Cardiac muscle cell (in vitro differentiated cells and primary cell): ENCODE measurements at regions not wholly inside any gene's neighbourhood (a gene's known extent, or its start where the extent isn't known, plus 50 kb on each side); places are given as distances from the start of the nearest gene placed in this dataset.

Source experiments
- DNase-seq, 2 donors: peaks; one replicate each; pipeline versions ENCODE4 v3.0.0 to v3.0.0-alpha.2; 2010 to 2017; ENCODE audit warnings: low read depth in 1 of 2, low spot score in 1 of 2
- H3K27ac ChIP-seq: fragments of 200-600 bp; sonication (generic); 2 replicates; pipeline ENCODE4 v1.5.1; 2016
- H3K27me3 ChIP-seq: fragments of 200-600 bp; sonication (generic); 2 replicates; pipeline ENCODE4 v1.6.0; 2016; ENCODE audit warnings: control low read depth
- H3K36me3 ChIP-seq: fragments of 200-600 bp; sonication (generic); 2 replicates; pipeline ENCODE4 v1.5.1; 2016; ENCODE audit warnings: control low read depth
- H3K4me1 ChIP-seq: fragments of 200-600 bp; sonication (generic); 2 replicates; pipeline ENCODE4 v1.8.1; 2017; ENCODE audit warnings: low read depth, mild to moderate bottlenecking, mixed run types
- H3K4me3 ChIP-seq: fragments of 200-600 bp; sonication (generic); 2 replicates; pipeline ENCODE4 v1.5.1; 2016; ENCODE audit warnings: mild to moderate bottlenecking
- H3K9me3 ChIP-seq: fragments of 200-600 bp; sonication (generic); 2 replicates; pipeline ENCODE4 v1.5.1; 2017; ENCODE audit warnings: low read depth, mild to moderate bottlenecking, control low read depth
- TF ChIP-seq, protein P1 (sequence below): IDR thresholded peaks from 2 replicates; pipeline ENCODE4 v1.5.1; 2012; ENCODE audit warnings: low read depth, mild to moderate bottlenecking, low read length

DNA sequence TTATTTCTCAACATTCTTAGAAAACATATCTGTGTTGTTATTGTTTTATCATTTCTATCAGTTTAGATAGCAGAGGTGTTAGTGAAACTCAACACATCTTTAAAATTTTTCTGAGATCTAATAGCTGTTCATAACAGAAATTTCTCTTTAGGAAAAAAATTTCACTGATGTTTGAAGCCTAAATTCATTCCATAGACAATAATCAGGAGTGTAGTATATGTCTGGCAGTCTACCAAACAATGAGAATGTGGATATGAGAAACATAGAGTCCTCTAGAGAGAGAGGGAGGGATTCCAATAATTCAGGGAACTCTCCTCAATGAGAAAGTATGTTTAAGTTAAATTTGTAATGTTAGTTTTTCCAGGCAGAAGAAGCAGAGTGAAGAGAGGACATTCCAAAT, 118.2 kb upstream of the EDNRB start:
- Histone ChIP-seq H3K27ac (no peak overlapping the region), H3K9me3 (no peaks in the 10 kb centered on the region), H3K36me3 (no peaks in the 10 kb centered on the region), H3K27me3 (no peaks in the 10 kb centered on the region), H3K4me3 (no peak overlapping the region), H3K4me1 (peaks cover 3% of the 10 kb centered on the region)
- TF ChIP-seq, protein P1, sequence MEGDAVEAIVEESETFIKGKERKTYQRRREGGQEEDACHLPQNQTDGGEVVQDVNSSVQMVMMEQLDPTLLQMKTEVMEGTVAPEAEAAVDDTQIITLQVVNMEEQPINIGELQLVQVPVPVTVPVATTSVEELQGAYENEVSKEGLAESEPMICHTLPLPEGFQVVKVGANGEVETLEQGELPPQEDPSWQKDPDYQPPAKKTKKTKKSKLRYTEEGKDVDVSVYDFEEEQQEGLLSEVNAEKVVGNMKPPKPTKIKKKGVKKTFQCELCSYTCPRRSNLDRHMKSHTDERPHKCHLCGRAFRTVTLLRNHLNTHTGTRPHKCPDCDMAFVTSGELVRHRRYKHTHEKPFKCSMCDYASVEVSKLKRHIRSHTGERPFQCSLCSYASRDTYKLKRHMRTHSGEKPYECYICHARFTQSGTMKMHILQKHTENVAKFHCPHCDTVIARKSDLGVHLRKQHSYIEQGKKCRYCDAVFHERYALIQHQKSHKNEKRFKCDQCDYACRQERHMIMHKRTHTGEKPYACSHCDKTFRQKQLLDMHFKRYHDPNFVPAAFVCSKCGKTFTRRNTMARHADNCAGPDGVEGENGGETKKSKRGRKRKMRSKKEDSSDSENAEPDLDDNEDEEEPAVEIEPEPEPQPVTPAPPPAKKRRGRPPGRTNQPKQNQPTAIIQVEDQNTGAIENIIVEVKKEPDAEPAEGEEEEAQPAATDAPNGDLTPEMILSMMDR, result no peak
- DNase-seq, result peak in 1 of 2 donors; percentile 12

DNA sequence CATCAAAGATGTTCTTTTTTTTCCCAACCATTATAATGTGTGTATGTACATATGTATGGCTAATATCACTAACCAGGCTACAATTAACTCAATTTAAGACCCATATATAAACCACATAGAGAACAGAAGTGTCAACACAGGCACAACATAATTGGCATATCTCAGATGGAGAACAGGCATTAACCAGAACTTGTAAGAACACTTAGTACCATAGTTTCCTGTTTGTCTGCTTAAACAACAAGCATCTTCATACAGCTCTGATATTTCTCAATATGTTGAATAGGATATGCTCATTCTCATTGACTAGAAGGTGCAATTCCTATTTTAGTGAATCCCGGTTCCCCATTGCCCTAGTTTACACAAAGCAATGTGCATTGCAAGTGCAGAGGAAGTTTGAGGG, 116.9 kb upstream of the EDNRB start:
- TF ChIP-seq, protein P1, result no peak
- DNase-seq, result no peak
- H3K9me3 ChIP-seq, result no peaks in the 10 kb centered on the region
- no peaks in the 10 kb centered on the region for H3K36me3 ChIP-seq
- H3K27me3 ChIP-seq, result no peaks in the 10 kb centered on the region
- peaks cover 3% of the 10 kb centered on the region for H3K4me1 ChIP-seq
- no peak overlapping the region for H3K27ac ChIP-seq
- no peak overlapping the region for H3K4me3 ChIP-seq

DNA sequence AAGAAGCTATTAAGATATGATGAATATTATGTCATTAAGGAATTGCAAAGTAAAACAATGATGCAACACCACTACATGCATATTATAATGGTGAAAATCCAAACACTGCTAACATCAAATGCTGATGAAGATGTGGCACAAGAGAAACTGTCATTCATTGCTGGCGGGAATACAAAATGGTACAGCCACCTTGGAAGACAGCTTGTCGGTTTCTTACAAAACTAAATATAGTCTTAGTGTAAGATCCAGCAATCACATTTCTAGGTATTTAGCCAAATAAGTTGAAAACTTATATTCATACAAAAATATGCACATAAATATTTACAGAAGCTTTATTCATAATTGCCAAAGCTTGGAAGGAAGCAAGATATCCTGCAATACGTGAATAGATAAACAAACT, 114.9 kb upstream of the EDNRB start:
- H3K4me1 ChIP-seq, result peaks cover 3% of the 10 kb centered on the region
- DNase-seq, result no peak
- H3K4me3 ChIP-seq, result no peak overlapping the region
- H3K36me3 ChIP-seq, result no peaks in the 10 kb centered on the region
- TF ChIP-seq, protein P1, result no peak
- no peak overlapping the region for H3K27ac ChIP-seq
- no peaks in the 10 kb centered on the region for H3K27me3 ChIP-seq
- no peaks in the 10 kb centered on the region for H3K9me3 ChIP-seq

DNA sequence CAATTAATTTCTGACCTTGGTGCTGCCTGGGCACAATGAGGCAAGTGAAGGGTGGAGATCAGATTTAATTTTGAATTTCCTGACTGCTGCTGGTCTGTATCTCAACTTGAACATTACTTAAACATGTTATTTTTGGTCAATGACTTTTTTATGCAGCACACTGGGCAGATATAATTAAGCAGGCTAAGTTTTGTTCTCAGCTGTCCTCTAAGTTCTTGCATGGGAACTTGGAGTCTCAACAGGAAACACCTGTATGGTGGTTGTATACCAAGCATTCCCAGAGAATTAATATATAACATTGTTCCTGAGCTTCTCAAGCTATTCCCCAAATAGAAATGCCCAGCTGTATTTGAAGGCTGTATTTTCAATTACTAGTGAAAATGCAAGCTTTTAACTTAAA, 113.5 kb upstream of the EDNRB start:
- Histone ChIP-seq H3K4me1 (peaks cover 3% of the 10 kb centered on the region), H3K36me3 (no peaks in the 10 kb centered on the region), H3K9me3 (no peaks in the 10 kb centered on the region), H3K27me3 (no peaks in the 10 kb centered on the region), H3K4me3 (no peak overlapping the region), H3K27ac (no peak overlapping the region)
- TF ChIP-seq, protein P1, result no peak
- no peak for DNase-seq

DNA sequence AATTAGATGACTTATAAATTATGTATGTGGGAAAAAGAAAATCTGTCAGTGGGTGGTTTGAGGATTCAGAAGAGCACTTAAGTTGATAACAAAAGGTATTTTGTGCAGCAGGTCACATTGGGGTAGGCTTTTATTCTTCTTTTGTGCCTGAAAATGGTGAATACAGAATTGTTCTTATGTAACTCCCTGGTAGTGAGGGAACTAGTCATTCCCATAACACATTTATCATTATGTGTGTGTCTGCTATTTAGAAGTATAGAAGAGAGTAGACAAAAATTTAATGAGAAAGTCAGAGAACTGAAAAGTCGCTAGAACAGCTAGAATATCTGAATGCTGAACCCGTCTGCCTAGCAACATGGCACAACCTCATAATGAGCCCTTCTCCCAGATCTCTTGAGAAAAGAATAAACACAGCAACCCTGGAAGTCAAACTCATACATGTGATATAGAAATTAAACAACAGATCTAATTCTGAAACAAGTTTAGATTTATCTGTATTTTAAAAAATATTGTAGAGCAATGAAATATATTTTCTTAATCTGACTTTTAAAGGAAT, 111.8 kb upstream of the EDNRB start:
- no peaks in the 10 kb centered on the region for H3K36me3 ChIP-seq
- peaks cover 3% of the 10 kb centered on the region for H3K4me1 ChIP-seq
- TF ChIP-seq, protein P1, result no peak
- DNase-seq, result no peak
- H3K9me3 ChIP-seq, result no peaks in the 10 kb centered on the region
- H3K4me3 ChIP-seq, result no peak overlapping the region
- H3K27me3 ChIP-seq, result no peaks in the 10 kb centered on the region
- no peak overlapping the region for H3K27ac ChIP-seq

DNA sequence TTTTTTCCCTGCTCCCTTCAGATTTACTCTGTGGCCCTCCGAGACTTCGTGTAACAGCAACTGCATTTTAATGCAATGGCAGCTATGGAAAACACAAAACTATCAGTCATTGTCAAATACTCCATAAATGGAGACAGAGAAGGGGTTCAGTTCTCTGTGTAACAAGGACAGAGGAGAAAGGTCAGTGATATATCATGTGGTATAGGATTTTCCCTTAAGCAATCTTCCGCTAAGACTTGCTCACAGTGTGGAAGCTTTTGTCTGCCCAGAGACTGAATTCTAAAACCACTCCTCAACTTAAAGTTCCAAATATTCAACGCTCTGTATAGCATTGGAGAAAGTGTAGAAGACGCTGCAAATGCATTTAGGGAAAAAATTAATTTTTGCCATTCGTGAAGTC, 111.3 kb upstream of the EDNRB start:
- Histone ChIP-seq H3K27ac (no peak overlapping the region), H3K4me1 (no peaks in the 10 kb centered on the region), H3K27me3 (no peaks in the 10 kb centered on the region), H3K9me3 (no peaks in the 10 kb centered on the region), H3K36me3 (no peaks in the 10 kb centered on the region), H3K4me3 (no peak overlapping the region)
- no peak for DNase-seq
- TF ChIP-seq, protein P1, result no peak
